SK-N-SH (cell line): ENCODE measurements at regions not wholly inside any gene's neighbourhood (a gene's known extent, or its start where the extent isn't known, plus 50 kb on each side); places are given as distances from the start of the nearest gene placed in this dataset.

Source experiments
- CTCF ChIP-seq: fragments of 200-600 bp; sonication (generic); IDR thresholded peaks from 2 replicates; pipeline ENCODE4 v1.6.1; 2017; ENCODE audit warnings: antibody characterized with exemption, mild to moderate bottlenecking, moderate library complexity
- MEF2A ChIP-seq: IDR thresholded peaks from 2 replicates; pipeline ENCODE4 v1.4.0; 2012; ENCODE audit warnings: low read depth, borderline replicate concordance
- POLR2AphosphoS5 ChIP-seq: IDR thresholded peaks from 2 replicates; pipeline ENCODE4 v1.6.1; 2012; ENCODE audit warnings: low read depth, low read length
- TF ChIP-seq, protein P1 (sequence below): fragments of 150-350 bp; IDR thresholded peaks from 2 replicates; pipeline ENCODE4 v1.6.1; 2017; ENCODE audit warnings: antibody characterized with exemption, low read length, low read depth, borderline replicate concordance

DNA sequence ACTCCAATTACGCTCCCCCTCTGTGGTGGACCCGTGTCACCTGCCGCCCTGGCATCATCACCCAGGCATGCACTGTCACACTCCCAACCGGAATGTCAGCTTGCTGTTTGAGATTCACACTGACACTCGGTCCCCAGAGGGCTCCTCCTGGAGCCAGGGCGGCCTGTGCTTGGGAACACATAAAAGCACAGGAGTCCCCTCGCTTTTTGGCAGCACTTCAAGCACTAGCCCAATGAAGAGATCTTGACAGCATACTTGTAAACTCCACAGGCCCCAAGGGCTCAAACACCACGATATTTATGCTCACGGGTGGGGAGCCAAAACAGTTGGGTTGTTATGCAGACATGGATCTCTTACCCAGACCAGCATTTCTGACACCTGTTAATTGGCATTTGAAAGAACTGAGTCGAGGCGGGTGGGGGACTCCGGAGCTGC is 90.8 kb upstream of the EGFLAM start:
- TF ChIP-seq POLR2AphosphoS5 (no peak), CTCF (no peak), MEF2A (no peak)
- TF ChIP-seq, protein P1, sequence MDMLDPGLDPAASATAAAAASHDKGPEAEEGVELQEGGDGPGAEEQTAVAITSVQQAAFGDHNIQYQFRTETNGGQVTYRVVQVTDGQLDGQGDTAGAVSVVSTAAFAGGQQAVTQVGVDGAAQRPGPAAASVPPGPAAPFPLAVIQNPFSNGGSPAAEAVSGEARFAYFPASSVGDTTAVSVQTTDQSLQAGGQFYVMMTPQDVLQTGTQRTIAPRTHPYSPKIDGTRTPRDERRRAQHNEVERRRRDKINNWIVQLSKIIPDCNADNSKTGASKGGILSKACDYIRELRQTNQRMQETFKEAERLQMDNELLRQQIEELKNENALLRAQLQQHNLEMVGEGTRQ: no peak
